OCI-LY7 (cell line): ENCODE measurements at regions not wholly inside any gene's neighbourhood (a gene's known extent, or its start where the extent isn't known, plus 50 kb on each side); places are given as distances from the start of the nearest gene placed in this dataset.

ENCODE experiments used
- BruUV-seq: library from RNA; stranded (reverse); fragments of 400-500 nt; replicated peaks from 2 replicates; lab custom pipeline; 2021; lab: Mats Ljungman, UMichigan
- CTCF ChIA-PET: fragments of 300-600 bp; sonication (Branson Sonifier 250); formaldehyde crosslinking; loops from one replicate; lab custom pipeline; 2022; ENCODE audit warnings: antibody characterized with exemption; ENCODE audit not compliant: unreplicated experiment; lab: Charles Lee
- POLR2A ChIA-PET: fragments of 300-600 bp; sonication (Branson Sonifier 250); formaldehyde crosslinking; loops from one replicate; lab custom pipeline; 2022; ENCODE audit warnings: antibody characterized with exemption; lab: Charles Lee
- DNase-seq: peaks from one replicate; pipeline ENCODE4 v3.0.0-alpha.2; 2015; ENCODE audit warnings: low spot score
- H2AFZ ChIP-seq: fragments of 200-600 bp; sonication (generic), shearing (Covaris generic); 2 replicates; pipeline ENCODE4 v1.6.1; 2014; ENCODE audit warnings: mild to moderate bottlenecking, antibody characterized with exemption, low read length, moderate library complexity
- H3K27ac ChIP-seq: fragments of 200-600 bp; sonication (generic); 2 replicates; pipeline ENCODE4 v1.5.1; 2014; ENCODE audit warnings: mixed run types, low read depth, mild to moderate bottlenecking, moderate library complexity, low read length, inconsistent platforms; ENCODE audit not compliant: poor library complexity, severe bottlenecking
- H3K36me3 ChIP-seq: fragments of 200-600 bp; sonication (generic); 2 replicates; pipeline ENCODE4 v1.6.1; 2014; ENCODE audit warnings: mild to moderate bottlenecking, antibody characterized with exemption, low read length, moderate library complexity, mixed read lengths; ENCODE audit not compliant: insufficient read depth
- H3K4me1 ChIP-seq: fragments of 200-600 bp; sonication (generic); 2 replicates; pipeline ENCODE4 v1.5.1; 2014; ENCODE audit warnings: mild to moderate bottlenecking, low read length; ENCODE audit not compliant: insufficient read depth, poor library complexity, severe bottlenecking
- H3K4me2 ChIP-seq: fragments of 200-600 bp; sonication (generic); 2 replicates; pipeline ENCODE4 v1.6.1; 2014; ENCODE audit warnings: mild to moderate bottlenecking, low read length
- H3K4me3 ChIP-seq: fragments of 200-600 bp; sonication (generic); 2 replicates; pipeline ENCODE4 v1.5.1; 2014; ENCODE audit warnings: mild to moderate bottlenecking, low read depth, low read length; ENCODE audit not compliant: poor library complexity, severe bottlenecking
- H3K79me2 ChIP-seq: fragments of 200-600 bp; sonication (generic); 2 replicates; pipeline ENCODE4 v1.6.1; 2016; ENCODE audit warnings: low read depth, mild to moderate bottlenecking, low read length, moderate library complexity, mixed read lengths; ENCODE audit not compliant: insufficient read depth
- H3K9me2 ChIP-seq: fragments of 200-600 bp; sonication (generic); 2 replicates; pipeline ENCODE4 v1.6.1; 2016; ENCODE audit warnings: mild to moderate bottlenecking, low read length, mixed read lengths; ENCODE audit not compliant: insufficient read depth
- H3K9me3 ChIP-seq: fragments of 200-600 bp; sonication (generic); 2 replicates; pipeline ENCODE4 v1.6.1; 2014; ENCODE audit warnings: mild to moderate bottlenecking, mixed run types, low read length, mixed read lengths
- H4K20me1 ChIP-seq: fragments of 200-600 bp; sonication (generic); 2 replicates; pipeline ENCODE4 v1.6.1; 2014; ENCODE audit warnings: mild to moderate bottlenecking, antibody characterized with exemption, low read length, moderate library complexity, mixed read lengths; ENCODE audit not compliant: insufficient read depth
- CTCF ChIP-seq: fragments of 200-600 bp; sonication (generic); conservative IDR thresholded peaks from 2 replicates; pipeline ENCODE4 v1.5.1; 2014; ENCODE audit warnings: mild to moderate bottlenecking, antibody characterized with exemption, low read length, moderate library complexity, mixed read lengths
- EZH2phosphoT487 ChIP-seq: fragments of 200-600 bp; sonication (generic); IDR thresholded peaks from 2 replicates; pipeline ENCODE4 v1.6.1; 2018; ENCODE audit warnings: low read depth, borderline replicate concordance, mild to moderate bottlenecking, mixed run types, antibody characterized with exemption, low read length, moderate library complexity, mixed read lengths
- intact Hi-C: fragments of 100-400 bp; cut with micrococcal nuclease; formaldehyde crosslinking; loops from one replicate; pipeline ENCODE4 v1.10.0; 2022; ENCODE audit not compliant: unreplicated experiment

- Histone ChIP-seq H3K4me1 (no peaks in the 10 kb centered on the region), H3K27ac (no peak overlapping the region), H3K9me2 (no peaks in the 10 kb centered on the region), H2AFZ (no peak overlapping the region), H3K36me3 (no peaks in the 10 kb centered on the region), H3K9me3 (no peaks in the 10 kb centered on the region), H3K4me3 (no peak overlapping the region), H4K20me1 (no peaks in the 10 kb centered on the region), H3K79me2 (no peaks in the 10 kb centered on the region), H3K4me2 (no peak overlapping the region)
- DNase-seq, result no peak
- intact Hi-C loops, result no loop called here
- POLR2A ChIA-PET, result no interaction called here
- TF ChIP-seq EZH2phosphoT487 (no peak), CTCF (no peak)
- CTCF ChIA-PET, result no interaction called here
- BruUV-seq, result no TSS peak
Measured at GRCh38 chr13:71977028-71977427, 110.0 kb upstream of the DACH1 start.

- Histone ChIP-seq H4K20me1 (no peaks in the 10 kb centered on the region), H3K4me3 (no peak overlapping the region), H3K4me2 (no peak overlapping the region), H3K79me2 (no peaks in the 10 kb centered on the region), H3K36me3 (no peaks in the 10 kb centered on the region), H3K27ac (no peak overlapping the region), H3K4me1 (no peaks in the 10 kb centered on the region), H2AFZ (no peak overlapping the region), H3K9me3 (no peaks in the 10 kb centered on the region), H3K9me2 (no peaks in the 10 kb centered on the region)
- POLR2A ChIA-PET, result interaction anchor here (0.9 kb wide), 1 partner anchor 938 kb away, joined by 4 read pairs; no protein-coding TSS in a partner anchor
- CTCF ChIA-PET, result no interaction called here
- TF ChIP-seq EZH2phosphoT487, result no peak
- TF ChIP-seq CTCF, result no peak
- BruUV-seq, result no TSS peak
- no peak for DNase-seq
- intact Hi-C loops, result no loop called here
Measured at GRCh38 chr13:71967990-71968389, 101.0 kb upstream of the DACH1 start.

- Histone ChIP-seq H3K27ac (no peak overlapping the region), H3K9me2 (no peaks in the 10 kb centered on the region), H3K79me2 (no peaks in the 10 kb centered on the region), H3K4me2 (no peak overlapping the region), H3K36me3 (no peaks in the 10 kb centered on the region), H3K4me3 (no peak overlapping the region), H3K4me1 (no peaks in the 10 kb centered on the region), H2AFZ (no peak overlapping the region), H4K20me1 (no peaks in the 10 kb centered on the region), H3K9me3 (no peaks in the 10 kb centered on the region)
- no peak for DNase-seq
- ChIA-PET POLR2A (interaction anchor here (1.2 kb wide), 1 partner anchor 32 kb away, joined by 3 read pairs; no protein-coding TSS in a partner anchor), CTCF (no interaction called here)
- intact Hi-C loops, result no loop called here
- BruUV-seq, result no TSS peak
- TF ChIP-seq CTCF (no peak), EZH2phosphoT487 (no peak)
Measured at GRCh38 chr13:71964491-71965100, 97.6 kb upstream of the DACH1 start.
